ENCODE measurements at regions not wholly inside any gene's neighbourhood (a gene's known extent, or its start where the extent isn't known, plus 50 kb on each side); places are given as distances from the start of the nearest gene placed in this dataset.

GRCh38 chr5:74186356-74187315 is 453.9 kb downstream of the ENC1 start:
- Histone ChIP-seq H3K9me3 (no peaks in the 10 kb centered on the region), H3K36me3 (no peaks in the 10 kb centered on the region), H3K4me1 (ENCODE audit: control insufficient read depth in 1 of 2, insufficient read depth in 1 of 2, low read depth in 1 of 2, low read length in 1 of 2) (no peaks in the 10 kb centered on the region), H3K4me3 (ENCODE audit: low read depth in 1 of 2, low read length in 1 of 2) (no peak overlapping the region), H3K27ac (no peak overlapping the region), H3K27me3 (no peaks in the 10 kb centered on the region)
- TF ChIP-seq, protein P1, sequence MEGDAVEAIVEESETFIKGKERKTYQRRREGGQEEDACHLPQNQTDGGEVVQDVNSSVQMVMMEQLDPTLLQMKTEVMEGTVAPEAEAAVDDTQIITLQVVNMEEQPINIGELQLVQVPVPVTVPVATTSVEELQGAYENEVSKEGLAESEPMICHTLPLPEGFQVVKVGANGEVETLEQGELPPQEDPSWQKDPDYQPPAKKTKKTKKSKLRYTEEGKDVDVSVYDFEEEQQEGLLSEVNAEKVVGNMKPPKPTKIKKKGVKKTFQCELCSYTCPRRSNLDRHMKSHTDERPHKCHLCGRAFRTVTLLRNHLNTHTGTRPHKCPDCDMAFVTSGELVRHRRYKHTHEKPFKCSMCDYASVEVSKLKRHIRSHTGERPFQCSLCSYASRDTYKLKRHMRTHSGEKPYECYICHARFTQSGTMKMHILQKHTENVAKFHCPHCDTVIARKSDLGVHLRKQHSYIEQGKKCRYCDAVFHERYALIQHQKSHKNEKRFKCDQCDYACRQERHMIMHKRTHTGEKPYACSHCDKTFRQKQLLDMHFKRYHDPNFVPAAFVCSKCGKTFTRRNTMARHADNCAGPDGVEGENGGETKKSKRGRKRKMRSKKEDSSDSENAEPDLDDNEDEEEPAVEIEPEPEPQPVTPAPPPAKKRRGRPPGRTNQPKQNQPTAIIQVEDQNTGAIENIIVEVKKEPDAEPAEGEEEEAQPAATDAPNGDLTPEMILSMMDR (IDR thresholded peaks at IDR 0.05) = no peak

DNA sequence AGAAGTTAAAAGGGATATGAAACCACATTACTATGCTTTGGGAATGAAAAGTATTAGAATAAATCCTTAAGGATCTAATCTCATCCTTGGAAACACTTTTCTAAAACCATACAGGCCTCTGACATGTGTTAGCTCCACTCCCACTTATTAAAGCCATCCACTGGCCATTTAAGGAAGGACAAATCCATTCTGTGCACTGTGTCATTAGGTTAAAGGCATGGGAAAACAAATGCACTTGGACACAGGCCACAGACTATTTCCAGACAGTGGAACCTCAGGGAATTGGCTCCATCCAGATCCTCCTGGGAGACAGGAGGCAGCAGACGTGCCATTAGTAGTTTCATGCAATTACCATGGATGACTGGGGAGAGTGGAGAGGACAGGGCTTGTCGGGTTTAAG is 454.9 kb downstream of the ENC1 start:
- Histone ChIP-seq H3K36me3 (no peaks in the 10 kb centered on the region), H3K27me3 (no peaks in the 10 kb centered on the region), H3K9me3 (no peaks in the 10 kb centered on the region), H3K4me3 (ENCODE audit: low read depth in 1 of 2, low read length in 1 of 2) (no peak overlapping the region), H3K27ac (no peak overlapping the region), H3K4me1 (ENCODE audit: control insufficient read depth in 1 of 2, insufficient read depth in 1 of 2, low read depth in 1 of 2, low read length in 1 of 2) (no peaks in the 10 kb centered on the region)
- TF ChIP-seq, protein P1 (IDR thresholded peaks at IDR 0.05) = no peak

DNA sequence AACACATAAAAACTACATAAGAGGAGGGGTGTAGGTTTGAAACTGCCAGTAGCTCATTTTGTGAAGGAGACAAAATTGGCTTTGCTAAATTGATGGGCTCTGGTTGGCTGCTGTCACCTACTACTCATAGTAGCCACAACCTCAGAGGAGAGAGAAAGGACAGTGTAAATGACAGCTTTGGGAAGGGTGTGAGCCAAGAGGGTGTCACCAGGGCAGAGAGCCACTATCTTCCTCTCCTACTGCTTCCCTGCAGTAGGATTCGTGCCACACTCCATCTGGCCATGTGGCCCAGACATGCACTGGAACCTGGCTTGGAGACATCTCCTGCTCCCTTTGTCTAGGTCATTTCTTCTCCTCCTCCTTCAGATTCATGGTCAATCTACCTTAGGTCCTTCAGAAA is 455.9 kb downstream of the ENC1 start:
- H3K4me1 ChIP-seq (ENCODE audit: control insufficient read depth in 1 of 2, insufficient read depth in 1 of 2, low read depth in 1 of 2, low read length in 1 of 2) = no peaks in the 10 kb centered on the region
- H3K9me3 ChIP-seq = no peaks in the 10 kb centered on the region
- no peak overlapping the region for H3K4me3 ChIP-seq (ENCODE audit: low read depth in 1 of 2, low read length in 1 of 2)
- no peaks in the 10 kb centered on the region for H3K27me3 ChIP-seq
- no peak overlapping the region for H3K27ac ChIP-seq
- H3K36me3 ChIP-seq = no peaks in the 10 kb centered on the region
- TF ChIP-seq, protein P1 (IDR thresholded peaks at IDR 0.05) = no peak

- Histone ChIP-seq H3K27me3 (no peaks in the 10 kb centered on the region), H3K36me3 (no peaks in the 10 kb centered on the region), H3K4me1 (ENCODE audit: control insufficient read depth in 1 of 2, insufficient read depth in 1 of 2, low read depth in 1 of 2, low read length in 1 of 2) (no peaks in the 10 kb centered on the region), H3K9me3 (no peaks in the 10 kb centered on the region), H3K4me3 (ENCODE audit: low read depth in 1 of 2, low read length in 1 of 2) (no peak overlapping the region), H3K27ac (no peak overlapping the region)
- TF ChIP-seq, protein P1 (IDR thresholded peaks at IDR 0.05) = no peak
Observed at GRCh38 chr5:74183041-74183440, 457.5 kb downstream of the ENC1 start.

DNA sequence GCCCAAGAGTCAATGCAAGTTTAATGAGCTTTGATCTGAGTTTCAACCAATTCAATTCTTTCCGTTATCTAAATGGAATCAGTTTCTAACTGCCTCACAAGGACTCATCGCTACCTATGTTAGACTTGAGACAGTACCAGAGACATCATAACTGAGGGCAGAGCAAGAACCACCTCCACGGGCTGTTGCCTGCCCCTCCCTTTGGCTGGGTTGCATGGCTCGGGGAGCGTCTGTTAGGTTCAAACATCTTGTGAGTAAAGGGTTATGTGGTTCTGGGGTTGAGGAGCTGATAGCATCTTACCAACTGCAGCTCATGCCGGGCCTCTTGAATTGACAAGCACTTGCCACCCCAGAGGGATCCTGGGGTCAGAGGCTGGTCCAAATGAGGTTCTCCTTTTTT is 457.9 kb downstream of the ENC1 start:
- no peaks in the 10 kb centered on the region for H3K4me1 ChIP-seq (ENCODE audit: control insufficient read depth in 1 of 2, insufficient read depth in 1 of 2, low read depth in 1 of 2, low read length in 1 of 2)
- TF ChIP-seq, protein P1 (IDR thresholded peaks at IDR 0.05) = no peak
- H3K9me3 ChIP-seq = no peaks in the 10 kb centered on the region
- no peaks in the 10 kb centered on the region for H3K36me3 ChIP-seq
- H3K4me3 ChIP-seq (ENCODE audit: low read depth in 1 of 2, low read length in 1 of 2) = no peak overlapping the region
- H3K27ac ChIP-seq = no peak overlapping the region
- no peaks in the 10 kb centered on the region for H3K27me3 ChIP-seq

All from neutrophil (primary cell).